Spinal cord (tissue), 9 donors: ENCODE measurements at regions not wholly inside any gene's neighbourhood (a gene's known extent, or its start where the extent isn't known, plus 50 kb on each side); places are given as distances from the start of the nearest gene placed in this dataset.

Experiments used
- DNase-seq, 6 donors: peaks; one replicate each; pipeline versions ENCODE4 v3.0.0 to v3.0.0-alpha.2; 2013 to 2015; ENCODE audit warnings: low spot score in 6 of 6, low read depth in 4 of 6
- H3K27ac ChIP-seq: one replicate; pipeline ENCODE4 v1.5.1; 2013; ENCODE audit warnings: low read depth, low read length, control low read depth
- H3K27me3 ChIP-seq: one replicate; pipeline ENCODE4 v1.6.1; 2013; ENCODE audit warnings: low read length; ENCODE audit not compliant: control insufficient read depth, insufficient read depth
- H3K36me3 ChIP-seq: one replicate; pipeline ENCODE4 v1.6.1; 2013; ENCODE audit warnings: low read length; ENCODE audit not compliant: control insufficient read depth, insufficient read depth
- H3K4me1 ChIP-seq: one replicate; pipeline ENCODE4 v1.6.1; 2013; ENCODE audit warnings: low read length; ENCODE audit not compliant: control insufficient read depth, insufficient read depth
- H3K4me3 ChIP-seq: one replicate; pipeline ENCODE4 v1.5.1; 2013; ENCODE audit warnings: low read depth, low read length, control low read depth
- H3K9me3 ChIP-seq: one replicate; pipeline ENCODE4 v1.6.1; 2013; ENCODE audit warnings: low read length; ENCODE audit not compliant: control insufficient read depth, insufficient read depth
- WGBS: methylation state at CpG from one replicate; pipeline ENCODE4 v1.1.5; 2013; ENCODE audit warnings: missing lambda C conversion rate; ENCODE audit not compliant: insufficient coverage; 5-methylcytosine and 5-hydroxymethylcytosine counted together
- donor health status: healthy.

GRCh38 chr13:79267560-79267959 lies 138.5 kb downstream of the RBM26 start:
- no peak for DNase-seq
- no peaks in the 10 kb centered on the region for H3K27me3 ChIP-seq
- no peaks in the 10 kb centered on the region for H3K36me3 ChIP-seq
- no peak overlapping the region for H3K27ac ChIP-seq
- no peaks in the 10 kb centered on the region for H3K4me1 ChIP-seq
- no peaks in the 10 kb centered on the region for H3K9me3 ChIP-seq
- H3K4me3 ChIP-seq = no peak overlapping the region

- no peaks in the 10 kb centered on the region for H3K36me3 ChIP-seq
- DNase-seq = no peak
- H3K9me3 ChIP-seq = no peaks in the 10 kb centered on the region
- no peaks in the 10 kb centered on the region for H3K27me3 ChIP-seq
- no CpG with 5 or more reads among the region's 3 CpGs for WGBS
- H3K4me1 ChIP-seq = no peaks in the 10 kb centered on the region
- no peak overlapping the region for H3K27ac ChIP-seq
- no peak overlapping the region for H3K4me3 ChIP-seq
These were observed 147.6 kb downstream of the RBM26 start for GRCh38 chr13:79258489-79258888.

GRCh38 chr13:79246578-79246949 lies 159.5 kb downstream of the RBM26 start:
- WGBS = 80% methylated on average over 1 of the region's 3 CpGs
- DNase-seq = peak in 2 of 6 donors; percentile 9 to 48
- Histone ChIP-seq H3K27me3 (no peaks in the 10 kb centered on the region), H3K4me1 (no peaks in the 10 kb centered on the region), H3K9me3 (no peaks in the 10 kb centered on the region), H3K4me3 (no peak overlapping the region), H3K36me3 (no peaks in the 10 kb centered on the region), H3K27ac (no peak overlapping the region)

- H3K36me3 ChIP-seq = no peaks in the 10 kb centered on the region
These were observed 160.0 kb downstream of the RBM26 start for GRCh38 chr13:79245937-79246577.

GRCh38 chr13:79241697-79242096 lies 164.4 kb downstream of the RBM26 start:
- H3K4me1 ChIP-seq = no peaks in the 10 kb centered on the region
- H3K36me3 ChIP-seq = no peaks in the 10 kb centered on the region
- DNase-seq = no peak
- H3K27me3 ChIP-seq = no peaks in the 10 kb centered on the region
- H3K4me3 ChIP-seq = no peak overlapping the region
- 73% methylated on average over 3 of the region's 4 CpGs for WGBS
- H3K9me3 ChIP-seq = no peaks in the 10 kb centered on the region
- H3K27ac ChIP-seq = no peak overlapping the region

More at GRCh38 chr13:79245937-79246577, 160.0 kb downstream of the RBM26 start:
- Histone ChIP-seq H3K9me3 (no peaks in the 10 kb centered on the region), H3K4me1 (no peaks in the 10 kb centered on the region), H3K27ac (no peak overlapping the region), H3K27me3 (no peaks in the 10 kb centered on the region), H3K4me3 (no peak overlapping the region)
- 76% methylated on average over 7 of the region's 8 CpGs for WGBS
- DNase-seq = no peak

GRCh38 chr13:79237981-79238380 lies 168.1 kb downstream of the RBM26 start:
- Histone ChIP-seq H3K27ac (no peak overlapping the region), H3K4me1 (no peaks in the 10 kb centered on the region), H3K36me3 (no peaks in the 10 kb centered on the region), H3K4me3 (no peak overlapping the region), H3K9me3 (no peaks in the 10 kb centered on the region), H3K27me3 (no peaks in the 10 kb centered on the region)
- DNase-seq = no peak
- WGBS = 60% methylated on average over 1 of the region's 4 CpGs

GRCh38 chr13:79231887-79232286 lies 174.2 kb downstream of the RBM26 start:
- H3K27me3 ChIP-seq = no peaks in the 10 kb centered on the region
- no peak overlapping the region for H3K4me3 ChIP-seq
- WGBS = 78% methylated on average over 2 of the region's 2 CpGs
- H3K4me1 ChIP-seq = no peaks in the 10 kb centered on the region
- no peak overlapping the region for H3K27ac ChIP-seq
- no peaks in the 10 kb centered on the region for H3K36me3 ChIP-seq
- DNase-seq = no peak
- no peaks in the 10 kb centered on the region for H3K9me3 ChIP-seq

GRCh38 chr13:79229761-79230160 lies 176.3 kb downstream of the RBM26 start:
- WGBS = no CpG with 5 or more reads among the region's 4 CpGs
- H3K36me3 ChIP-seq = no peaks in the 10 kb centered on the region
- H3K27ac ChIP-seq = no peak overlapping the region
- no peaks in the 10 kb centered on the region for H3K27me3 ChIP-seq
- H3K4me1 ChIP-seq = no peaks in the 10 kb centered on the region
- no peak overlapping the region for H3K4me3 ChIP-seq
- DNase-seq = no peak
- no peaks in the 10 kb centered on the region for H3K9me3 ChIP-seq

- 96% methylated on average over 2 of the region's 5 CpGs for WGBS
- H3K4me1 ChIP-seq = no peaks in the 10 kb centered on the region
- no peak for DNase-seq
- no peaks in the 10 kb centered on the region for H3K9me3 ChIP-seq
- H3K27me3 ChIP-seq = no peaks in the 10 kb centered on the region
- no peaks in the 10 kb centered on the region for H3K36me3 ChIP-seq
- H3K27ac ChIP-seq = no peak overlapping the region
- H3K4me3 ChIP-seq = no peak overlapping the region
These were observed 177.1 kb downstream of the RBM26 start for GRCh38 chr13:79228972-79229371.

- Histone ChIP-seq H3K9me3 (no peaks in the 10 kb centered on the region), H3K36me3 (no peaks in the 10 kb centered on the region), H3K27ac (no peak overlapping the region), H3K4me1 (no peaks in the 10 kb centered on the region), H3K27me3 (no peaks in the 10 kb centered on the region), H3K4me3 (no peak overlapping the region)
- WGBS = 75% methylated on average over 2 of the region's 2 CpGs
- DNase-seq = no peak
These were observed 178.6 kb downstream of the RBM26 start for GRCh38 chr13:79227418-79227817.
